ENCODE measurements at regions not wholly inside any gene's neighbourhood (a gene's known extent, or its start where the extent isn't known, plus 50 kb on each side); places are given as distances from the start of the nearest gene placed in this dataset.
A peak's percentile ranks its signal among the peaks of the same experiment; 100 is the strongest.
"Not testable (repeated sequence)": the region's sequence is repeated elsewhere in the genome, so short reads cannot be mapped to it uniquely, and the experiment has no call there.

- DNase-seq (ENCODE audit: low spot score): not testable (repeated sequence)
Measured at GRCh38 chr2:132220589-132220988, 58.8 kb upstream of the ANKRD30BL start.

GRCh38 chr2:132221886-132222285 lies 60.1 kb upstream of the ANKRD30BL start:
- DNase-seq (ENCODE audit: low spot score): not testable (repeated sequence)

GRCh38 chr2:132252191-132252893 lies 90.6 kb upstream of the ANKRD30BL start:
- no peak for DNase-seq (ENCODE audit: low spot score)

- no peak for DNase-seq (ENCODE audit: low spot score)
Measured at GRCh38 chr2:132252894-132253264, 91.1 kb upstream of the ANKRD30BL start.

- no peak for DNase-seq (ENCODE audit: low spot score)
Measured at GRCh38 chr2:132253496-132254305, 91.9 kb upstream of the ANKRD30BL start.

GRCh38 chr2:132254306-132254919 lies 92.7 kb upstream of the ANKRD30BL start:
- DNase-seq (ENCODE audit: low spot score): not testable (repeated sequence)

GRCh38 chr2:132255714-132256113 lies 94.0 kb upstream of the ANKRD30BL start:
- DNase-seq (ENCODE audit: low spot score): no peak

GRCh38 chr2:132256251-132256902 lies 94.6 kb upstream of the ANKRD30BL start:
- DNase-seq (ENCODE audit: low spot score): no peak

- DNase-seq (ENCODE audit: low spot score): not testable (repeated sequence)
Measured at GRCh38 chr2:132256903-132257300, 95.2 kb upstream of the ANKRD30BL start.

- DNase-seq (ENCODE audit: low spot score): not testable (repeated sequence)
Measured at GRCh38 chr2:132257301-132258171, 95.8 kb upstream of the ANKRD30BL start.

- DNase-seq (ENCODE audit: low spot score): not testable (repeated sequence)
Measured at GRCh38 chr2:132259276-132259675, 97.5 kb upstream of the ANKRD30BL start.

GRCh38 chr2:132265595-132265994 lies 103.8 kb upstream of the ANKRD30BL start:
- DNase-seq (ENCODE audit: low spot score): not testable (repeated sequence)

- no peak for DNase-seq (ENCODE audit: low spot score)
Measured at GRCh38 chr2:132267105-132267497, 105.3 kb upstream of the ANKRD30BL start.

- not testable (repeated sequence) for DNase-seq (ENCODE audit: low spot score)
Measured at GRCh38 chr2:132267498-132268283, 105.9 kb upstream of the ANKRD30BL start.

- peak; percentile 85 for DNase-seq (ENCODE audit: low spot score)
Measured at GRCh38 chr2:132268284-132268976, 106.7 kb upstream of the ANKRD30BL start.

GRCh38 chr2:132268977-132269523 lies 107.3 kb upstream of the ANKRD30BL start:
- no peak for DNase-seq (ENCODE audit: low spot score)

- DNase-seq (ENCODE audit: low spot score): no peak
Measured at GRCh38 chr2:132270255-132270654, 108.5 kb upstream of the ANKRD30BL start.

- peak; percentile 19 for DNase-seq (ENCODE audit: low spot score)
Measured at GRCh38 chr2:132270981-132271546, 109.3 kb upstream of the ANKRD30BL start.

GRCh38 chr2:132271794-132272193 lies 110.0 kb upstream of the ANKRD30BL start:
- DNase-seq (ENCODE audit: low spot score): not testable (repeated sequence)

Data from NAMALWA (cell line).